ENCODE measurements at regions not wholly inside any gene's neighbourhood (a gene's known extent, or its start where the extent isn't known, plus 50 kb on each side); places are given as distances from the start of the nearest gene placed in this dataset.
"Not testable (repeated sequence)": the region's sequence is repeated elsewhere in the genome, so short reads cannot be mapped to it uniquely, and the experiment has no call there.

DNA sequence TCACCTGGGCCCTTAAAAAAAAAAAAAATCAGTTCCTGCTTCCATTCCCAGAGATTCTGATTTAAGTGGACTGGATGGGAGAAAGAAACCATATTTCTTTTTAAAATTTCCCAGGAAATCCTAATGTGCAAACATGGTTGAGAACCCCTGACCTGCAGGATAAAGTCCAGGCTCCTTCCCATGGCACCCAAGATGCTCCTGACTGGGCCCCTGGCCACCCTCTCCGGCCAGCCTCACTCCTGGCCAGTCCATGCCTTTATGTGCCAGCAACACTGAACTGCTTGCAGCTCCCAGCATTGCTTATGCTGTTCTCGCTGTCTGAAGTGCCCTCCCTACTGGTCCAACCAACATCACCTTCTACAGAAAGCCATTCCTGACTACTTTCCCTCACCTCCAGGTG lies 93.9 kb downstream of the TEX35 start:
- Histone ChIP-seq H3K4me2 (ENCODE audit: low read depth, low read length, poor library complexity, severe bottlenecking) (peak overlapping the region; percentile 91), H3K9ac (ENCODE audit: low read length) (peak overlapping the region; percentile 56), H2AFZ (ENCODE audit: low read depth, low read length, severe bottlenecking) (peak overlapping the region; percentile 17), H3K36me3 (ENCODE audit: low read length) (no peaks in the 10 kb centered on the region), H4K20me1 (ENCODE audit: low read depth, low read length) (no peaks in the 10 kb centered on the region), H3K4me3 (ENCODE audit: insufficient read depth, low read length, poor library complexity, severe bottlenecking) (no peak overlapping the region), H3F3A (ENCODE audit: insufficient read depth) (peaks cover 50% of the 10 kb centered on the region), H3K27ac (ENCODE audit: low read depth, low read length) (peak overlapping the region; percentile 98), H3K9me3 (ENCODE audit: insufficient read depth, low read length) (no peaks in the 10 kb centered on the region), H3K9me2 (replicated peaks; ENCODE audit: insufficient read depth, low read length) (no peaks in the 10 kb centered on the region), H3K79me2 (ENCODE audit: insufficient read depth, low read length) (no peaks in the 10 kb centered on the region), H3K27me3 (ENCODE audit: low read length) (no peaks in the 10 kb centered on the region)
- TF ChIP-seq, protein P1, sequence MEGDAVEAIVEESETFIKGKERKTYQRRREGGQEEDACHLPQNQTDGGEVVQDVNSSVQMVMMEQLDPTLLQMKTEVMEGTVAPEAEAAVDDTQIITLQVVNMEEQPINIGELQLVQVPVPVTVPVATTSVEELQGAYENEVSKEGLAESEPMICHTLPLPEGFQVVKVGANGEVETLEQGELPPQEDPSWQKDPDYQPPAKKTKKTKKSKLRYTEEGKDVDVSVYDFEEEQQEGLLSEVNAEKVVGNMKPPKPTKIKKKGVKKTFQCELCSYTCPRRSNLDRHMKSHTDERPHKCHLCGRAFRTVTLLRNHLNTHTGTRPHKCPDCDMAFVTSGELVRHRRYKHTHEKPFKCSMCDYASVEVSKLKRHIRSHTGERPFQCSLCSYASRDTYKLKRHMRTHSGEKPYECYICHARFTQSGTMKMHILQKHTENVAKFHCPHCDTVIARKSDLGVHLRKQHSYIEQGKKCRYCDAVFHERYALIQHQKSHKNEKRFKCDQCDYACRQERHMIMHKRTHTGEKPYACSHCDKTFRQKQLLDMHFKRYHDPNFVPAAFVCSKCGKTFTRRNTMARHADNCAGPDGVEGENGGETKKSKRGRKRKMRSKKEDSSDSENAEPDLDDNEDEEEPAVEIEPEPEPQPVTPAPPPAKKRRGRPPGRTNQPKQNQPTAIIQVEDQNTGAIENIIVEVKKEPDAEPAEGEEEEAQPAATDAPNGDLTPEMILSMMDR (IDR thresholded peaks at IDR 0.05; ENCODE audit: insufficient read depth, low read length, poor library complexity, severe bottlenecking) = no peak
- no peak for TF ChIP-seq EZH2phosphoT487 (conservative IDR thresholded peaks at IDR 0.05; ENCODE audit: low read length)

DNA sequence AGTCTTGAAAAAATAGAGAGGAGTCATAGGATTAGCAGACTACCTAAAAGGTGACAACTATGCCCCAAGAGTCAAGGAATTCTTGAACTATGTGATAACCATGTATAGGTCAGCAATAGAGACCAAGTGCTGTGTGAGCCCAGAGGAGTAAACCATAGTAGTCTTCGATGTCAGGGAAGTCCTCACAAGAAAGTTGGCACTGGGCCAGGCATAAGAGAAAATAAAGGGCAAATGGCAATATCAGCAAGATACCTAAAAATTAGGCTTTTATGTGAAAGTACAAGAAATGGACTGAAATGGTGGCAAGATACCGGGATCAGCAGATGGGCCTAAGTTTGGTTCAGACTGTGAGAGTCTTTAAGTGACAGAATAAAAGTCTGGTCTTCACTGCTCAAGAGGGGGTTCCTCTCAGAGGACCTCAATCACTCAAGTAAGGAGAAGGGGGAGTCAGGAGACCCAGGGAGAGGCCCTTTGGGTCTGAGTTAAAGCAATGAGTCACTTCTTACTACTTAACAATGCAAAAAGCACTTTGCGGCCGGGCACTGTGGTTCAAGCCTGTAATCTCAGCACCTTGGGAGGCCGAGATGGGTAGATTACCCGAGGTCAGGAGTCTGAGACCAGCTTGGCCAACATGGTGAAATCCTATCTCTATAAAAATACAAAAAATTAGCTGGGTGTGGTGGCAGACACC lies 95.0 kb downstream of the TEX35 start:
- Histone ChIP-seq H3K4me3 (ENCODE audit: insufficient read depth, low read length, poor library complexity, severe bottlenecking) (peak overlapping the region; percentile 5), H3K9ac (ENCODE audit: low read length) (peak overlapping the region; percentile 56)

DNA sequence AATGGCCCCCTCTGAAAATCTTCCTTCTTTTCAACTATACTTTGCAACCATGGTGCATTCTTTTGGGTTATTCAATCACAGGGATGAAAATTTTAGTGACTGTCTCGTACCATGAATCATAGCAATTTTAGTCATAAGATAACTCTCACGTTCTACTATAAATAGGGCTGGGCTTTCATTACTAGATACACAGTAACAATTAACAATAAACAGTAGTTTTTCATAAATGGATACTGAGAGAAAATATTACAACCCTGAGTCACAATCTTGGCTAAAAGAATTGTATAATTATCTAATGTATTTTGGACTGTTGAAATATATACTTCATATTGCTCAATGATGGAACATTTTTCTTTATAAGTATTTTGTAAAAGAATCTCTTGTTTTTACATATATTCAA lies 96.1 kb downstream of the TEX35 start:
- Histone ChIP-seq H3K9me3 (ENCODE audit: insufficient read depth, low read length) (no peaks in the 10 kb centered on the region), H3K27me3 (ENCODE audit: low read length) (no peaks in the 10 kb centered on the region), H3K27ac (ENCODE audit: low read depth, low read length) (peak overlapping the region; percentile 98), H2AFZ (ENCODE audit: low read depth, low read length, severe bottlenecking) (peak overlapping the region; percentile 57), H3K4me2 (ENCODE audit: low read depth, low read length, poor library complexity, severe bottlenecking) (peak overlapping the region; percentile 91), H3K79me2 (ENCODE audit: insufficient read depth, low read length) (no peaks in the 10 kb centered on the region), H3K4me3 (ENCODE audit: insufficient read depth, low read length, poor library complexity, severe bottlenecking) (no peak overlapping the region), H3K9ac (ENCODE audit: low read length) (peak overlapping the region; percentile 44), H3K36me3 (ENCODE audit: low read length) (no peaks in the 10 kb centered on the region), H4K20me1 (ENCODE audit: low read depth, low read length) (no peaks in the 10 kb centered on the region), H3F3A (ENCODE audit: insufficient read depth) (peaks cover 44% of the 10 kb centered on the region), H3K9me2 (replicated peaks; ENCODE audit: insufficient read depth, low read length) (no peaks in the 10 kb centered on the region)
- TF ChIP-seq EZH2phosphoT487 (conservative IDR thresholded peaks at IDR 0.05; ENCODE audit: low read length) = no peak
- TF ChIP-seq, protein P1 (IDR thresholded peaks at IDR 0.05; ENCODE audit: insufficient read depth, low read length, poor library complexity, severe bottlenecking) = no peak

More for the DNA sequence above, 95.0 kb downstream of the TEX35 start:
- H3K27ac ChIP-seq (ENCODE audit: low read depth, low read length) = peak overlapping the region; percentile 98
- H3F3A ChIP-seq (ENCODE audit: insufficient read depth) = peaks cover 50% of the 10 kb centered on the region
- peak overlapping the region; percentile 17 for H2AFZ ChIP-seq (ENCODE audit: low read depth, low read length, severe bottlenecking)
- H3K4me2 ChIP-seq (ENCODE audit: low read depth, low read length, poor library complexity, severe bottlenecking) = peak overlapping the region; percentile 91
- no peaks in the 10 kb centered on the region for H3K9me3 ChIP-seq (ENCODE audit: insufficient read depth, low read length)
- no peaks in the 10 kb centered on the region for H3K27me3 ChIP-seq (ENCODE audit: low read length)
- no peaks in the 10 kb centered on the region for H3K79me2 ChIP-seq (ENCODE audit: insufficient read depth, low read length)
- no peaks in the 10 kb centered on the region for H3K9me2 ChIP-seq (replicated peaks; ENCODE audit: insufficient read depth, low read length)
- TF ChIP-seq EZH2phosphoT487 (conservative IDR thresholded peaks at IDR 0.05; ENCODE audit: low read length) = no peak
- TF ChIP-seq, protein P1 (IDR thresholded peaks at IDR 0.05; ENCODE audit: insufficient read depth, low read length, poor library complexity, severe bottlenecking) = no peak
- H4K20me1 ChIP-seq (ENCODE audit: low read depth, low read length) = no peaks in the 10 kb centered on the region
- no peaks in the 10 kb centered on the region for H3K36me3 ChIP-seq (ENCODE audit: low read length)

DNA sequence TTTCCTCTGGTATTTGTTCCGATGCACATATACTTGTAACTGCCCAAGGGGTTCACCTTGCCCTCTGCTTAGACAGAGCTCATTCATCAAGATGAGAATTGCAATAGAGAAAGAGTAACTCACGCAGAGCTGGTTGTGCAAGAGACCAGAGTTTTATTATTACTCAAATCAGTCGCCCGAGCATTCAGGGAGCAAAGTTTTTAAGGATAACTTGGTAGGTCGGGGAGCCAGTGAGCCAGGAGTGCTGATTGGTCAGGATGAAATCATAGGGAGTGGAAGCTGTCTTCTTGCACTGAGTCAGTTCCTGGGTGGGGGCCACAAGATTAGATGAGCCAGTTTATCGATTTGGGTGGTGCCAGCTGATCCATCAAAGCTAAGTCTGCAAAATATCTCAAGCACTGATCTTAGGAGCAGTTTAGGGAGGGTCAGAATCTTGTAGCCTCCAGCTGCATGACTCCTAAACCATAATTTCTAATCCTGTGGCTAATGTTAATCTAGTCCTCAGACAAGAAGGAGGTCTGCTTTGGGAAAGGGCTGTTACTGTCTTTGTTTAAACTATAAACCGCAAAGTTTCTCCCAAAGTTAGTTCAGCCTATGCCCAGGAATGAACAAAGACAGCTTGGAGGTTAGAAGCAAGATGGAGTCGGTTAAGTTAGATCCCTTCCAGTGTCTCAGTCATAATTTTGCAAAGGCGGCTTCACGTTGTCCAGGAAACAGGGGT lies 97.9 kb downstream of the TEX35 start:
- not testable (repeated sequence) for H2AFZ ChIP-seq (ENCODE audit: low read depth, low read length, severe bottlenecking); H4K20me1 ChIP-seq (ENCODE audit: low read depth, low read length); H3K79me2 ChIP-seq (ENCODE audit: insufficient read depth, low read length); H3K27me3 ChIP-seq (ENCODE audit: low read length); H3K9me2 ChIP-seq (replicated peaks; ENCODE audit: insufficient read depth, low read length); H3K9me3 ChIP-seq (ENCODE audit: insufficient read depth, low read length); H3K36me3 ChIP-seq (ENCODE audit: low read length); H3K4me3 ChIP-seq (ENCODE audit: insufficient read depth, low read length, poor library complexity, severe bottlenecking); H3K4me2 ChIP-seq (ENCODE audit: low read depth, low read length, poor library complexity, severe bottlenecking); H3K9ac ChIP-seq (ENCODE audit: low read length); H3K27ac ChIP-seq (ENCODE audit: low read depth, low read length)
- peaks cover 31% of the 10 kb centered on the region for H3F3A ChIP-seq (ENCODE audit: insufficient read depth)

Data from SU-DHL-6 (cell line).